Stimulated activated CD8-positive, alpha-beta memory T cell treated with anti-CD3 and anti-CD28 coated beads, Interleukin-4, amount 100 ng/mL, for 1 hour (primary cell): ENCODE measurements at regions not wholly inside any gene's neighbourhood (a gene's known extent, or its start where the extent isn't known, plus 50 kb on each side); places are given as distances from the start of the nearest gene placed in this dataset.

Experiments
- DNase-seq, 2 donors: peaks; one replicate each; pipeline ENCODE4 v3.0.0-alpha.2; 2020; ENCODE audit warnings: low read depth in 2 of 2, low spot score in 1 of 2

GRCh38 chr9:95627802-95628201, 111.0 kb upstream of the PTCH1 start:
- DNase-seq, result no peak

DNA sequence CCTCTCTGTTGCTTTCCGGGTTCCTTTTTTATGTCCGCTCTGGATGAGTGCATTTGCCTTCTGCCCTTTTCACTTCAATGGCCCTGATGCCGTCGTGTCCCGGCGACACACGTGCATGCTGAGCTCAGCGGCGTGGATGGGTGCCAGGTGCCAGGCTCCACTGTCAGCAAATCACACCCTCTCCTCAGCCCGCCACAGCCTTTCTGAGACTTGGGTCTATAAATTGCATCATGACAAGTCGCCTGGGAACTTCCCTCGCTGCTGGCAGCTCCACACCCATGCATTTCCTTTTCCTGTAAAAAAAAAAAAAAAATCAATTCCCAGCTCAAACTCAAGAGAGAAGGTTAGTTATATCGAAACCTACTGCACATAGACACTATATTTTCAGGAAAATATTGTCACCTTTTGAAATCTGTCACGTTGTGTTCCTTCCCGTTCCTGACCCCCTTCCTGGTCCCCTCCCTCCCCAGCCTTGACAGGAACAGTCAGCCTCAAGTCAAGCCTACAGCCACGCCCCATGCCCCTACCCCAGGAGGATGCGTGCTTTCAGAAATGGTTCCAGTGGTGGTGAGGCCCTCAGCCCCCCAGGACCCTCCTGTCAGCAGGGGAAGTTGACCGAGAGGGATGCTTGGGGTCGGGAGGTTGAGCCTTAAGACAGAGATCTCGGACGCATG, 110.3 kb upstream of the PTCH1 start:
- no peak for DNase-seq

GRCh38 chr9:95626341-95626740, 109.6 kb upstream of the PTCH1 start:
- no peak for DNase-seq

DNA sequence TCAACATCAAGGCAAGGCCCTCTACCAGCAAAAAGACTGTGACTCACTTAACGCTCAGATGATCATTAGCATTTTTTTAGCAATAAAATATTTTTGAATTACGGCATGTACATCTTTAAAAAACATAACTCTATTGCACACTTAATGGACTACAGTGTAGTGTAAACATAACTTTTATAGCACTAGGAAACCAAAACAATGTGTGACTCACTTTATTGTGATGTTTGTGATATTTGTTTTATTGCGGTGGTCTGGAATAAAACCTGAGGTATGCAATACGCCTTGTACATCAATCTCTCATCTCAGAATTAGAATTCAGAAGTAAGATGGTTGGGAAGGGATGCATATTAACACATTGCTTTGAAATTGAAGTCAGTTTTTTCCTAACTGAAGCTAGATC, 106.9 kb upstream of the PTCH1 start:
- no peak for DNase-seq

- DNase-seq, result no peak
These were observed 104.0 kb upstream of the PTCH1 start for GRCh38 chr9:95620722-95621121.

- no peak for DNase-seq
These were observed 103.5 kb upstream of the PTCH1 start for GRCh38 chr9:95620314-95620713.

- DNase-seq, result no peak
These were observed 98.5 kb upstream of the PTCH1 start for GRCh38 chr9:95615246-95615645.

DNA sequence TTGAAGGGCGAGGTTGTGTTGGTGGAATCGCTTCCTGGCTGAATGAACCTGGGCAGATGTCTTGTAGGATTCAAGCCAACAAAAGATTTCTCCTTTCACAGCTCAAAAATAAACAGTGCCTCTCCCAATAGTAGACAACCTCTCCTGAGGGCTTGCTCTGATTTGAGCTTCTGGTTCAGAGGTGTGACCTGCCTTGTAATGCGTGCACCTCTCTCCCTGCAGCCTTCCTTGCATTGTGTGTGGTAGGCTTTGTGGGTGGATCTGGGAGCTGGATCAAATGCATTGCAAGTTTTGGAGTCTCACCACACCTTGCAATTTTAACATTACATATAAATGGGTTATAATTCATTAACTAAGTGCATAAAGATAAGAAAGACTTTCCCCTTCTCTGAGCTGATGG, 96.9 kb upstream of the PTCH1 start:
- no peak for DNase-seq

- no peak for DNase-seq
These were observed 94.6 kb upstream of the PTCH1 start for GRCh38 chr9:95611354-95611753.

DNA sequence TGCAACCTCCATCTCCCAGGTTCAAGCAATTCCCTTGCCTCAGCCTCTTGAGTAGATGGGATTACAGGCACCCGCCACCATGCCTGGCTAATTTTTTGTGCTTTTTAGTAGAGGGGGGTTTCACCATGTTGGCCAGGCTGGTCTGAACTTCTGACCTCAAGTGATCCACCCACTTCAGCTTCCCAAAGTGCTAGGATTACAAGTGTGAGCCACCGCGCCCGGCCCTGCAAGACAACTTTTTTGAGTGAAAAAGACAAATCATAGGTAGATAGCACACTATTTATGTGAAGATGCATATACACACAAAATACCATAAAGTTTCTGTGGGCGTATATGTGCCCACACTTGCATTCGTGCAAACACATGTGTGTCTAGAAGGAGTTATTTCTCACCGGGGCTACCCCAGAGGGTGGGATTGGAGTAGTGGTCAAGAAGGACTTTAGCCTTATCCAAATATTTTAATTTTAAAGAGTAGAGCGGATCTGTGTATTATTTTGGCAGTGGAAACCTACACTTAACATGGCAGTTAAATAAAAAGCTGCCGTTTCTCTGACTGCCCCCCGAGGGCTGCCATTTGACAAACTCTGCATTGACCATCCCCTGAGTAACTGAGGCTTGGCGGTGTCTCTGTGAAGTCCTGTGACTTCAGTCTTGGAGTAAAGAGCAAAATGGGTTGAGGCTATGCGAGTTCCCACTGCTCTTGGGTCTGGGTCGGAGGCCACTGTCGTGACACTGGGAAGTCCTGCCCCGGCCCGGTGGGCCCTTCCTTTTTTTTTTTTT, 93.4 kb upstream of the PTCH1 start:
- DNase-seq, result no peak

DNA sequence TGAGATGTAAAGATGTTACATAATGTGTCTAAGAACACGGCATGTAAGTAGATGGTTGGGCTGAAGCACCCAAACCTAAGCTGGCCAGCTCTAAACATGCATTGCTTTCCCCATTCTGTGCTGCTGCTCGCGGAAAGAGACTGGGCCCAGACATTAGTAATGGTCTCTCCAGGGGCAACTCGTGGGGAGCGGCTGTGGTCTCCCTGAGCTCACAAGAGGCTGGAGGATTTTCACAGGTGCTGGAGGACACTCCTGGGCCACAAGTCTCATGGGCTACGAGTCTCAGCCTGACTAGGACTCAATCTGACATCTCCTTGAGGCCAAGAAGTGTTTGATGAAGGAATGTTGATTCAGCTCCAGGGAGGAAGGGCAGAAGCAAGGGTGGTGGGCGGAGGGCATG, 92.7 kb upstream of the PTCH1 start:
- no peak for DNase-seq

DNA sequence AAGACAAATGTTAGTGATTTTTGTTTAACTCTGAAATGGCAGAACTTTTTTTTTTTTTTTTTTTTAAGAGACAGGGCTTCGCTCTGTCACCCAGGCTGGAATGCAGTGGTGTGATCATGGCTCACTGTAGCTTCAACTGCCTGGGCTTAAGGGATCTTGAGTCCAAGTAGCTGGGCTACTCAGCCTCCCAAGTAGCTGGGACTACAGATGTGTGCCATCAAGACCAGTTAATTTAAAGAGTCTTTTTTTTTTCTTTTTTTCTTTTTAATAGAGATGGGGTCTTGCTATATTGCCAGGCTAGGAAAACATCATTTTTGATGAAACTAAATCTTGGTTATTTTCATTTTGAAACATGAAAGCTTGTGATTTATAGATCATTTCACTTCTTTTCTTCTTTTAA, 91.6 kb upstream of the PTCH1 start:
- no peak for DNase-seq

GRCh38 chr9:95607507-95607906, 90.7 kb upstream of the PTCH1 start:
- no peak for DNase-seq

GRCh38 chr9:95606489-95607350, 89.9 kb upstream of the PTCH1 start:
- no peak for DNase-seq

DNA sequence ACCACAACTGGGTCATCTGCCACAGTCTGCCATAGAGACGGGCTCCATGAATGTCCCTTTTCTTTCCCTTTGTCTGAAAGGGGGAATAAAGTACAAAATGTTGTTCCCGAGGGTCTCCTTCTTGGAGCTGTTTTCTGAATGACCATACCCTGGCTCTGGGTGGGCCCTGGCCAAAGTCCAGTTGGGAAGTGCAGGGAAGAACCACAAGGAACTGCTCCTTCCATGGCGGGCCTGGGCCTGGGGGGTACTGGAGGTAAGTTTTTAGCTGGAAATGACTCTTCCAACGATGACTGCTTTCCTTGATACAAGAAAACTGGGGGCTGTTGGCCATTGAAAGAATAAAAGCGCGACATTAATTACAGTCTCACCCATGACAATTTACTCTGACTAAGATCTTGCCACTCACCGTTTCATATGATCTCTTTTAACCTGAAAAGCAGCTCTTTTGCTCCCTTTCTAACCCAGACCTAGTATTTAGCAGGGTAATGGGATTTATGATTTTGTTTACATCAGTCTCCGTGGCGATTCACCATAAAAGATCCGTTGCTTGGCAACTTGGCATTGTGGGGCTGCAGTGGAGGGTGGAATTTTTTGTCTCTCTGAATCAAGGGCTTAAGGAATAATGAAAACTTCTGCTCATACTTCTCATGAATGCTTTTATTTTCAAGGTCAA, 89.2 kb upstream of the PTCH1 start:
- no peak for DNase-seq

DNA sequence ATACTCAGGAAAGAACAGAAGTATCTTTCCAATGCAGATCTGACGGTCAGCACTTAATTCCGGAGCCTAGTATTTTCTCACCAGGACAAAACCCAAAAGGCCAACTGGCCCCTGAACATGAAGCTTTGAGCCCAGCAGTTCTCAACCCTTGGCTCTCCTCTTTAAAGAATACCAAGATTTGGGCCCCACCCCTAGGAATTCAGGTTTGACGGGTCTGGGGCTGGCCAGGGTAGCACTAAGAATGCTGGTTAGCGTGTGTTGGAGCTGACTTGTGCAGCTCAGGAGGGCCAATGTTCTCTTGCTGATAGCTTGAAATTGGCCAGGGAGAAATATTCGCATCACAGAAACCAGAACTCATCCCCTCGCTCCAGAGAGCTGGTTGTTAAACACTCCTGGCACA, 88.3 kb upstream of the PTCH1 start:
- DNase-seq, result no peak

GRCh38 chr9:95598236-95598635, 81.5 kb upstream of the PTCH1 start:
- no peak for DNase-seq

DNA sequence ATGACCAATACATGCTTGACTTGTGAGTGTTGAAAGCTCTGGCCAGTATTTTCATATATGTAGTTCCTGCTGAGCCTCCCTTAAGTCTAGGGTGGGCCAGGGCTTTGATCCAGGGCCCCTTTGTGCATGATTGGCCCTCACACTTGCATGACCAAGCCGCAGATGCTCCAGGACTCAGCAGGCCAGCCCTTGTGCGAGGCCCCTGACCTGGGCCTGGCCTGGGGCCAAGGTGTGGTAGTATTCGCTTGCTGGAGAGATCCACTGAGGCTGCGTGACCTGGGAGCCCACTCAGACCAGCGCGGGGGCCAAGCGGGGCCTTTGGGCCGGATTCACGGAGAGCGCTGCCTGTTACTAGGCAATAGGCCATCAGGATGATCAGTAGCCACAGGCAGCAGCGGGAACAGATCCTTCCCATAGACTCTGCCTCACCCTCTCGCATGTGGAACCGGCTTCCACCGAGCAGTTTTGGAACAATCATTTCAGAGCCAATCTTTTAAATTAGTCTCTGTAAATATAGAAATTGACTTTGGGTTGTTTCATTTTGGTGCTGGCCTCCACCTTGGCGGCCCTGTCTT, 79.0 kb upstream of the PTCH1 start:
- no peak for DNase-seq

- DNase-seq, result no peak
These were observed 76.2 kb upstream of the PTCH1 start for GRCh38 chr9:95592931-95593330.

DNA sequence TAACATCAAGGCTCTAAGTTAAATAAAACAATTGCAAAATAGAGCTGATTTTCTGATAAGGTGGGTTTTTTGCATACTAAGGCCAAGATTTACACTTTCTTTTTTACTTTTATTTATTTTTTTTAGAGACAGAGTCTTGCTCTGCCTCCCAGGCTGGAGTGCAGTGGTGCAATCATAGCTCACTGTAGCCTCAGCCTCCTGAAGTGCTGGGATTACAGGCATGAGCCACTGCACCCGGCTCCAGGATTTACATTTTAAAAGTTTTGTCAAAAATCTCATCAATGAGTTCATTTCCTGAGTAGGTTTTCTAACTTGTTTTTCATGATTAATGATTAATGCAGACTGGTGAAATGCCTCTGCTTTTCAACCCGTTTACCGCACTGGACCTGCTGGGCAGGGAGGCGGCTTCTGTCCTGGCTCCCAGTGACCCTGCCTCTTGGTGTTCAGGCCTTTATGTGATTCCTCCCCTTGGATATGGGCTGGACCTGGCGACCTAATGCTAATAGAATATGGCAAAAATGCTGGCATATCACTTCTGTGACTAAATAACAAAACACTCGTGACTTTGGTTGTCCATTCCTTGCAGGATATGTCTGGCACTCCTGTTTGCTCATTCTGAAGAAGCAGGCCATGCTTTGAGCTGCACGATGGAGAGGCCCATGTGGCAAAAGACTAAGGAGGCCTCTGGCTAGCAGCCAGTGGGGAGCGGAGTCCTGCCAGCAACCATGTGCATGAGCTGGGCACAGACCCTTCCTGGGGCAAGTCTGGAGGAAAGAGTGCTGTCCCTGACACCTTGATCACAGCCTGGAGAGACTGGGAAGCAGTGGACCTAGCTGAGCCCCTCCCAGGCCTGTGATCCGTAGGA, 72.2 kb upstream of the PTCH1 start:
- no peak for DNase-seq
